Activated T-helper 1 cell treated with anti-CD3 and anti-CD28 coated beads, Interleukin-12 subunit alpha, Interleukin-12 subunit beta, Interleukin-2, Interleukin-4 antibody, amounts not matched to agents 30 ng/mL and 10 ng/mL and 1 ng/mL, durations not matched to agents 14 hours and 24 hours and 36 hours (primary cell): ENCODE measurements at regions not wholly inside any gene's neighbourhood (a gene's known extent, or its start where the extent isn't known, plus 50 kb on each side); places are given as distances from the start of the nearest gene placed in this dataset.

ENCODE experiments used
- DNase-seq: peaks from one replicate; pipeline ENCODE4 v3.0.0; 2021; ENCODE audit warnings: low spot score
- H3K27ac Mint-ChIP-seq: one replicate; pipeline ENCODE4 v1.8.0; 2021; ENCODE audit warnings: mild to moderate bottlenecking, mixed read lengths
- H3K27me3 Mint-ChIP-seq: one replicate; pipeline ENCODE4 v1.8.0; 2022; ENCODE audit warnings: mild to moderate bottlenecking, moderate library complexity, mixed read lengths; ENCODE audit not compliant: insufficient read depth
- H3K36me3 Mint-ChIP-seq: one replicate; pipeline ENCODE4 v1.8.0; 2021; ENCODE audit warnings: low read depth, mixed read lengths
- H3K4me1 Mint-ChIP-seq: one replicate; pipeline ENCODE4 v1.8.0; 2021; ENCODE audit warnings: low read depth, mixed read lengths
- H3K4me3 Mint-ChIP-seq: one replicate; pipeline ENCODE4 v1.8.0; 2021; ENCODE audit warnings: mild to moderate bottlenecking, moderate library complexity, mixed read lengths
- H3K9me3 Mint-ChIP-seq: one replicate; pipeline ENCODE4 v1.8.0; 2021; ENCODE audit warnings: mixed read lengths
- intact Hi-C: fragments of 100-400 bp; cut with micrococcal nuclease; formaldehyde crosslinking; loops from one replicate; pipeline ENCODE4 v1.15.1; 2024

- Mint-ChIP-seq H3K27ac (no peak overlapping the region), H3K27me3 (peaks cover 20% of the 10 kb centered on the region), H3K36me3 (no peaks in the 10 kb centered on the region), H3K4me1 (no peaks in the 10 kb centered on the region), H3K4me3 (no peak overlapping the region), H3K9me3 (no peaks in the 10 kb centered on the region)
- intact Hi-C loops, result no loop called here
- no peak for DNase-seq
Measured at GRCh38 chr1:201673915-201674314, 135.0 kb downstream of the NAV1 start.

GRCh38 chr1:201675143-201675542 is 136.2 kb downstream of the NAV1 start:
- Mint-ChIP-seq H3K27me3 (peaks cover 18% of the 10 kb centered on the region), H3K27ac (no peak overlapping the region), H3K9me3 (peaks cover 3% of the 10 kb centered on the region), H3K4me1 (no peaks in the 10 kb centered on the region), H3K4me3 (no peak overlapping the region), H3K36me3 (no peaks in the 10 kb centered on the region)
- intact Hi-C loops, result no loop called here
- no peak for DNase-seq

GRCh38 chr1:201676197-201676596 is 137.3 kb downstream of the NAV1 start:
- no peak for DNase-seq
- H3K9me3 Mint-ChIP-seq, result peaks cover 3% of the 10 kb centered on the region
- peaks cover 18% of the 10 kb centered on the region for H3K27me3 Mint-ChIP-seq
- no peaks in the 10 kb centered on the region for H3K4me1 Mint-ChIP-seq
- no peaks in the 10 kb centered on the region for H3K36me3 Mint-ChIP-seq
- no peak overlapping the region for H3K27ac Mint-ChIP-seq
- no peak overlapping the region for H3K4me3 Mint-ChIP-seq
- intact Hi-C loops, result no loop called here

GRCh38 chr1:201676641-201677040 is 137.7 kb downstream of the NAV1 start:
- H3K27ac Mint-ChIP-seq, result no peak overlapping the region

GRCh38 chr1:201678264-201679101 is 139.6 kb downstream of the NAV1 start:
- no peaks in the 10 kb centered on the region for H3K36me3 Mint-ChIP-seq
- H3K9me3 Mint-ChIP-seq, result peaks cover 3% of the 10 kb centered on the region
- no peak overlapping the region for H3K27ac Mint-ChIP-seq
- DNase-seq, result no peak
- intact Hi-C loops, result no loop called here
- H3K27me3 Mint-ChIP-seq, result peaks cover 15% of the 10 kb centered on the region
- no peaks in the 10 kb centered on the region for H3K4me1 Mint-ChIP-seq
- H3K4me3 Mint-ChIP-seq, result no peak overlapping the region

More at GRCh38 chr1:201676641-201677040, 137.7 kb downstream of the NAV1 start:
- no peak for DNase-seq
- peaks cover 3% of the 10 kb centered on the region for H3K9me3 Mint-ChIP-seq
- no peaks in the 10 kb centered on the region for H3K36me3 Mint-ChIP-seq
- H3K4me1 Mint-ChIP-seq, result no peaks in the 10 kb centered on the region
- intact Hi-C loops, result no loop called here
- peaks cover 18% of the 10 kb centered on the region for H3K27me3 Mint-ChIP-seq
- H3K4me3 Mint-ChIP-seq, result no peak overlapping the region

- intact Hi-C loops, result no loop called here
- DNase-seq, result no peak
- Mint-ChIP-seq H3K27ac (no peak overlapping the region), H3K4me3 (no peak overlapping the region), H3K4me1 (no peaks in the 10 kb centered on the region), H3K36me3 (no peaks in the 10 kb centered on the region), H3K9me3 (peaks cover 3% of the 10 kb centered on the region), H3K27me3 (peaks cover 10% of the 10 kb centered on the region)
Measured at GRCh38 chr1:201681375-201681774, 142.4 kb downstream of the NAV1 start.

- H3K4me1 Mint-ChIP-seq, result no peaks in the 10 kb centered on the region
- H3K9me3 Mint-ChIP-seq, result peaks cover 3% of the 10 kb centered on the region
- no peaks in the 10 kb centered on the region for H3K36me3 Mint-ChIP-seq
- no peak overlapping the region for H3K27ac Mint-ChIP-seq
- no peak overlapping the region for H3K4me3 Mint-ChIP-seq
- intact Hi-C loops, result no loop called here
- peaks cover 9% of the 10 kb centered on the region for H3K27me3 Mint-ChIP-seq
- DNase-seq, result no peak
Measured at GRCh38 chr1:201682964-201683363, 144.0 kb downstream of the NAV1 start.

GRCh38 chr1:201683397-201683796 is 144.5 kb downstream of the NAV1 start:
- no peaks in the 10 kb centered on the region for H3K36me3 Mint-ChIP-seq
- no peaks in the 10 kb centered on the region for H3K4me1 Mint-ChIP-seq
- H3K9me3 Mint-ChIP-seq, result peaks cover 3% of the 10 kb centered on the region
- H3K4me3 Mint-ChIP-seq, result no peak overlapping the region
- no peak overlapping the region for H3K27ac Mint-ChIP-seq
- no peak for DNase-seq
- peaks cover 9% of the 10 kb centered on the region for H3K27me3 Mint-ChIP-seq
- intact Hi-C loops, result no loop called here

- DNase-seq, result no peak
- no peaks in the 10 kb centered on the region for H3K9me3 Mint-ChIP-seq
- H3K36me3 Mint-ChIP-seq, result no peaks in the 10 kb centered on the region
- no peaks in the 10 kb centered on the region for H3K4me1 Mint-ChIP-seq
- no peak overlapping the region for H3K27ac Mint-ChIP-seq
- no peak overlapping the region for H3K4me3 Mint-ChIP-seq
- intact Hi-C loops, result no loop called here
- peaks cover 9% of the 10 kb centered on the region for H3K27me3 Mint-ChIP-seq
Measured at GRCh38 chr1:201685485-201685884, 143.5 kb upstream of the IPO9 start.

GRCh38 chr1:201686714-201687455 is 142.1 kb upstream of the IPO9 start:
- Mint-ChIP-seq H3K9me3 (no peaks in the 10 kb centered on the region), H3K4me1 (no peaks in the 10 kb centered on the region), H3K27ac (no peak overlapping the region), H3K27me3 (peaks cover 9% of the 10 kb centered on the region), H3K4me3 (no peak overlapping the region), H3K36me3 (no peaks in the 10 kb centered on the region)
- intact Hi-C loops, result no loop called here
- DNase-seq, result no peak

GRCh38 chr1:201688514-201688913 is 140.4 kb upstream of the IPO9 start:
- no peaks in the 10 kb centered on the region for H3K36me3 Mint-ChIP-seq
- H3K9me3 Mint-ChIP-seq, result no peaks in the 10 kb centered on the region
- H3K4me3 Mint-ChIP-seq, result no peak overlapping the region
- intact Hi-C loops, result no loop called here
- H3K4me1 Mint-ChIP-seq, result no peaks in the 10 kb centered on the region
- H3K27me3 Mint-ChIP-seq, result peaks cover 9% of the 10 kb centered on the region
- H3K27ac Mint-ChIP-seq, result no peak overlapping the region
- no peak for DNase-seq

- peaks cover 7% of the 10 kb centered on the region for H3K27me3 Mint-ChIP-seq
- H3K36me3 Mint-ChIP-seq, result no peaks in the 10 kb centered on the region
- no peak for DNase-seq
- H3K27ac Mint-ChIP-seq, result no peak overlapping the region
- H3K4me3 Mint-ChIP-seq, result no peak overlapping the region
- intact Hi-C loops, result no loop called here
- H3K9me3 Mint-ChIP-seq, result no peaks in the 10 kb centered on the region
- H3K4me1 Mint-ChIP-seq, result no peaks in the 10 kb centered on the region
Measured at GRCh38 chr1:201689647-201690046, 139.3 kb upstream of the IPO9 start.

- peaks cover 8% of the 10 kb centered on the region for H3K27me3 Mint-ChIP-seq
Measured at GRCh38 chr1:201690528-201690927, 138.4 kb upstream of the IPO9 start.

More at GRCh38 chr1:201690528-201690927, 138.4 kb upstream of the IPO9 start:
- no peak overlapping the region for H3K4me3 Mint-ChIP-seq
- no peak for DNase-seq
- intact Hi-C loops, result no loop called here
- no peak overlapping the region for H3K27ac Mint-ChIP-seq
- no peaks in the 10 kb centered on the region for H3K9me3 Mint-ChIP-seq
- H3K4me1 Mint-ChIP-seq, result no peaks in the 10 kb centered on the region
- no peaks in the 10 kb centered on the region for H3K36me3 Mint-ChIP-seq
